ENCODE measurements at regions not wholly inside any gene's neighbourhood (a gene's known extent, or its start where the extent isn't known, plus 50 kb on each side); places are given as distances from the start of the nearest gene placed in this dataset.
A peak's percentile ranks its signal among the peaks of the same experiment; 100 is the strongest.

- no peak for DNase-seq
- TF ChIP-seq POLR2A (IDR thresholded peaks at IDR 0.05; ENCODE audit: low read length) (no peak), GATA1 (IDR thresholded peaks at IDR 0.05; ENCODE audit: low read depth, low read length) (no peak)
These were observed 528.5 kb upstream of the BTBD3 start for GRCh38 chr20:11389186-11389585.

- TF ChIP-seq POLR2A (IDR thresholded peaks at IDR 0.05; ENCODE audit: low read length) (no peak), GATA1 (IDR thresholded peaks at IDR 0.05; ENCODE audit: low read depth, low read length) (no peak)
- DNase-seq: no peak
These were observed 526.1 kb upstream of the BTBD3 start for GRCh38 chr20:11391591-11391990.

GRCh38 chr20:11394145-11394833, 523.4 kb upstream of the BTBD3 start:
- no peak for DNase-seq
- TF ChIP-seq GATA1 (IDR thresholded peaks at IDR 0.05; ENCODE audit: low read depth, low read length) (no peak), POLR2A (IDR thresholded peaks at IDR 0.05; ENCODE audit: low read length) (no peak)

GRCh38 chr20:11395581-11395980, 522.1 kb upstream of the BTBD3 start:
- TF ChIP-seq GATA1 (IDR thresholded peaks at IDR 0.05; ENCODE audit: low read depth, low read length) (no peak), POLR2A (IDR thresholded peaks at IDR 0.05; ENCODE audit: low read length) (no peak)
- no peak for DNase-seq

- peak; percentile 3 to 20 for DNase-seq
- no peak for TF ChIP-seq GATA1 (IDR thresholded peaks at IDR 0.05; ENCODE audit: low read depth, low read length)
- no peak for TF ChIP-seq POLR2A (IDR thresholded peaks at IDR 0.05; ENCODE audit: low read length)
These were observed 515.7 kb upstream of the BTBD3 start for GRCh38 chr20:11401988-11402387.

- DNase-seq: peak; percentile 71 to 87
- TF ChIP-seq GATA1 (IDR thresholded peaks at IDR 0.05; ENCODE audit: low read depth, low read length): no peak
- TF ChIP-seq POLR2A (IDR thresholded peaks at IDR 0.05; ENCODE audit: low read length): peak; percentile 26
These were observed 514.0 kb upstream of the BTBD3 start for GRCh38 chr20:11403711-11404110.

- no peak for TF ChIP-seq POLR2A (IDR thresholded peaks at IDR 0.05; ENCODE audit: low read length)
- TF ChIP-seq GATA1 (IDR thresholded peaks at IDR 0.05; ENCODE audit: low read depth, low read length): no peak
- DNase-seq: no peak
These were observed 510.8 kb upstream of the BTBD3 start for GRCh38 chr20:11406877-11407276.

GRCh38 chr20:11409561-11409960, 508.1 kb upstream of the BTBD3 start:
- TF ChIP-seq POLR2A (IDR thresholded peaks at IDR 0.05; ENCODE audit: low read length) (no peak), GATA1 (IDR thresholded peaks at IDR 0.05; ENCODE audit: low read depth, low read length) (no peak)
- no peak for DNase-seq

- TF ChIP-seq POLR2A (IDR thresholded peaks at IDR 0.05; ENCODE audit: low read length) (no peak), GATA1 (IDR thresholded peaks at IDR 0.05; ENCODE audit: low read depth, low read length) (no peak)
These were observed 505.9 kb upstream of the BTBD3 start for GRCh38 chr20:11411765-11412164.

GRCh38 chr20:11426948-11427347, 490.7 kb upstream of the BTBD3 start:
- no peak for TF ChIP-seq POLR2A (IDR thresholded peaks at IDR 0.05; ENCODE audit: low read length)
- no peak for TF ChIP-seq GATA1 (IDR thresholded peaks at IDR 0.05; ENCODE audit: low read depth, low read length)
- DNase-seq: no peak

More at GRCh38 chr20:11411765-11412164, 505.9 kb upstream of the BTBD3 start:
- no peak for DNase-seq

- no peak for DNase-seq
- TF ChIP-seq GATA1 (IDR thresholded peaks at IDR 0.05; ENCODE audit: low read depth, low read length) (no peak), POLR2A (IDR thresholded peaks at IDR 0.05; ENCODE audit: low read length) (no peak)
These were observed 488.5 kb upstream of the BTBD3 start for GRCh38 chr20:11429168-11429567.

GRCh38 chr20:11429889-11430519, 487.7 kb upstream of the BTBD3 start:
- TF ChIP-seq GATA1 (IDR thresholded peaks at IDR 0.05; ENCODE audit: low read depth, low read length) (no peak), POLR2A (IDR thresholded peaks at IDR 0.05; ENCODE audit: low read length) (no peak)
- no peak for DNase-seq

GRCh38 chr20:11430652-11431051, 487.0 kb upstream of the BTBD3 start:
- no peak for DNase-seq
- TF ChIP-seq GATA1 (IDR thresholded peaks at IDR 0.05; ENCODE audit: low read depth, low read length): no peak
- no peak for TF ChIP-seq POLR2A (IDR thresholded peaks at IDR 0.05; ENCODE audit: low read length)

GRCh38 chr20:11431621-11432020, 486.1 kb upstream of the BTBD3 start:
- no peak for DNase-seq
- TF ChIP-seq POLR2A (IDR thresholded peaks at IDR 0.05; ENCODE audit: low read length): no peak
- no peak for TF ChIP-seq GATA1 (IDR thresholded peaks at IDR 0.05; ENCODE audit: low read depth, low read length)

- TF ChIP-seq GATA1 (IDR thresholded peaks at IDR 0.05; ENCODE audit: low read depth, low read length) (no peak), POLR2A (IDR thresholded peaks at IDR 0.05; ENCODE audit: low read length) (no peak)
- DNase-seq: no peak
These were observed 485.3 kb upstream of the BTBD3 start for GRCh38 chr20:11432407-11432806.
